A673 (cell line): ENCODE measurements at regions not wholly inside any gene's neighbourhood (a gene's known extent, or its start where the extent isn't known, plus 50 kb on each side); places are given as distances from the start of the nearest gene placed in this dataset.

Experiments
- EZH2 ChIP-seq: fragments of 200-600 bp; sonication (generic); IDR thresholded peaks from 2 replicates; pipeline ENCODE4 v1.6.1; 2017; ENCODE audit warnings: borderline replicate concordance, low read depth, mild to moderate bottlenecking, mixed read lengths, antibody characterized with exemption, low read length; ENCODE audit not compliant: poor library complexity, severe bottlenecking
- TF ChIP-seq, protein P1 (sequence below): fragments of 300-800, 200-600 bp; sonication (generic); conservative IDR thresholded peaks from 2 replicates; pipeline ENCODE4 v1.5.1; 2017; ENCODE audit warnings: low read depth, mild to moderate bottlenecking, antibody characterized with exemption, low read length, moderate library complexity, mixed read lengths

DNA sequence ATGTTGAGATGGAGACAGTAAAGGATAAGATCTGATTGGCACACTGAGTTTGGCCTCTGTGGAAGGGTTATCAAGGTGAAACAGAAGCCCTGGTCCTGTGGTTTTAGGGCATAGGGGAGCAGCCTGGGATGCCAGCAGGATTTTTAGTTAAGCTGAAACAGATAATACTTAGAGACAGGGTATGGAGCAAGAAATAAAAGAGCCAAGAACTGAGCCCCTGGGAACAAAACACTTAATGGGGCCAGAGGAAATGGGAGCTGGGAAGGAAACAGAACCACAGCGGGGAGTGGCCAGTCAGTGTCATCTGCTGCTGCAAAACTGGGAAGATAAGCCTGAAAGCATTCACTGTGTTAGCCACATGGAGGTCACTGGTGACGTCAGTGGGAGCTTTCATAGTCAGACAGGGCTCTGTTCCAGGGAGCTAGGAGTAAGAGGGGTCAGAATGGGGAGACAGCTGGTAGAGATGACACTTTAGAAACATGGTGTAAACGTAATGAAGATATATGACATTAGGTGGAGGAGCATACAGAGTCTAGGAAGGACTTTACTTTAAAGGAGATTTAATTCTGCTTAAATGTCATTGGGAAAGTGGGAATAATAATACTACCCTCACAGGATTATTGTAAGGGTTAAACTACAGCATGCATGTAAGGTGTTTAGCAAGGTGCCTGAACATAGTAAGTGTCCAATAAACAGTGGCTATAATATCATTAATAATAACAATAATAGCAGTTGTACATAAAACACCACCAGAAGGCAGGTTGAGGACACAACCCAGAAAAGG is 172.7 kb upstream of the CTNNB1 start:
- TF ChIP-seq, protein P1, sequence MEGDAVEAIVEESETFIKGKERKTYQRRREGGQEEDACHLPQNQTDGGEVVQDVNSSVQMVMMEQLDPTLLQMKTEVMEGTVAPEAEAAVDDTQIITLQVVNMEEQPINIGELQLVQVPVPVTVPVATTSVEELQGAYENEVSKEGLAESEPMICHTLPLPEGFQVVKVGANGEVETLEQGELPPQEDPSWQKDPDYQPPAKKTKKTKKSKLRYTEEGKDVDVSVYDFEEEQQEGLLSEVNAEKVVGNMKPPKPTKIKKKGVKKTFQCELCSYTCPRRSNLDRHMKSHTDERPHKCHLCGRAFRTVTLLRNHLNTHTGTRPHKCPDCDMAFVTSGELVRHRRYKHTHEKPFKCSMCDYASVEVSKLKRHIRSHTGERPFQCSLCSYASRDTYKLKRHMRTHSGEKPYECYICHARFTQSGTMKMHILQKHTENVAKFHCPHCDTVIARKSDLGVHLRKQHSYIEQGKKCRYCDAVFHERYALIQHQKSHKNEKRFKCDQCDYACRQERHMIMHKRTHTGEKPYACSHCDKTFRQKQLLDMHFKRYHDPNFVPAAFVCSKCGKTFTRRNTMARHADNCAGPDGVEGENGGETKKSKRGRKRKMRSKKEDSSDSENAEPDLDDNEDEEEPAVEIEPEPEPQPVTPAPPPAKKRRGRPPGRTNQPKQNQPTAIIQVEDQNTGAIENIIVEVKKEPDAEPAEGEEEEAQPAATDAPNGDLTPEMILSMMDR: no peak
- no peak for TF ChIP-seq EZH2
